Esophagus muscularis mucosa (tissue), 3 donors: ENCODE measurements at regions not wholly inside any gene's neighbourhood (a gene's known extent, or its start where the extent isn't known, plus 50 kb on each side); places are given as distances from the start of the nearest gene placed in this dataset.

ENCODE experiments used
- POLR2A ChIP-seq: fragments of 450-650 bp; IDR thresholded peaks from one replicate; pipeline ENCODE4 v1.6.1; 2017; ENCODE audit warnings: antibody characterized with exemption, moderate library complexity, mild to moderate bottlenecking, low read depth
- TF ChIP-seq, protein P1 (sequence below), 3 experiments: fragments of 200-600 bp in 2 of 3; fragments of 450-650 bp in 1 of 3; sonication (generic) in 2 of 3; IDR thresholded peaks; one replicate each; pipeline ENCODE4 v1.5.1; 2017 to 2019; ENCODE audit warnings: antibody characterized with exemption in 3 of 3, mild to moderate bottlenecking in 2 of 3, moderate library complexity in 1 of 3

DNA sequence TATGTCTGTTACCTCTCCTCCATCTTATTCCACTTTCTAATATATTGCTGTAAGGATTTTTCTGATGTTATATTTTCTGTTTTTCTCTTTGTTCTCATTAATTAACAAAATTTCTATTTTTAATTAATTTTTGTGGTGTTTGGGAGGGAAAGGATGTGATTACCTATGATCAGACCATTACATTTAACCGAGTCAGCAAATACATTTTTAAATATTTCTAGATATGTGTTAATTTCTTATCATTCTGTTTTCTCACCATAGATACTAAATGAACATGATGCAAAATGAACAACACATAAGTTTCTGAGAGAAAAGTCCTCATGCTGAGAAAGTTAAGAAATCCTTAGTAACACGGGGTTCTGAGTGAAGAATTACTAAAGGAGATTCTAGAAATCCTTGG lies 80.6 kb upstream of the P2RY1 start:
- TF ChIP-seq, protein P1, sequence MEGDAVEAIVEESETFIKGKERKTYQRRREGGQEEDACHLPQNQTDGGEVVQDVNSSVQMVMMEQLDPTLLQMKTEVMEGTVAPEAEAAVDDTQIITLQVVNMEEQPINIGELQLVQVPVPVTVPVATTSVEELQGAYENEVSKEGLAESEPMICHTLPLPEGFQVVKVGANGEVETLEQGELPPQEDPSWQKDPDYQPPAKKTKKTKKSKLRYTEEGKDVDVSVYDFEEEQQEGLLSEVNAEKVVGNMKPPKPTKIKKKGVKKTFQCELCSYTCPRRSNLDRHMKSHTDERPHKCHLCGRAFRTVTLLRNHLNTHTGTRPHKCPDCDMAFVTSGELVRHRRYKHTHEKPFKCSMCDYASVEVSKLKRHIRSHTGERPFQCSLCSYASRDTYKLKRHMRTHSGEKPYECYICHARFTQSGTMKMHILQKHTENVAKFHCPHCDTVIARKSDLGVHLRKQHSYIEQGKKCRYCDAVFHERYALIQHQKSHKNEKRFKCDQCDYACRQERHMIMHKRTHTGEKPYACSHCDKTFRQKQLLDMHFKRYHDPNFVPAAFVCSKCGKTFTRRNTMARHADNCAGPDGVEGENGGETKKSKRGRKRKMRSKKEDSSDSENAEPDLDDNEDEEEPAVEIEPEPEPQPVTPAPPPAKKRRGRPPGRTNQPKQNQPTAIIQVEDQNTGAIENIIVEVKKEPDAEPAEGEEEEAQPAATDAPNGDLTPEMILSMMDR (IDR thresholded peaks at IDR 0.05): no peak
- TF ChIP-seq POLR2A: no peak
